ENCODE measurements at regions not wholly inside any gene's neighbourhood (a gene's known extent, or its start where the extent isn't known, plus 50 kb on each side); places are given as distances from the start of the nearest gene placed in this dataset.
"Not testable (repeated sequence)": the region's sequence is repeated elsewhere in the genome, so short reads cannot be mapped to it uniquely, and the experiment has no call there.

GRCh38 chr1:209101106-209101505 lies 482.4 kb upstream of the CAMK1G start:
- no peak for DNase-seq

GRCh38 chr1:209102120-209102519 lies 481.4 kb upstream of the CAMK1G start:
- DNase-seq: no peak

- no peak for DNase-seq
Measured at GRCh38 chr1:209102531-209102930, 481.0 kb upstream of the CAMK1G start.

- no peak for DNase-seq
Measured at GRCh38 chr1:209103092-209103491, 480.4 kb upstream of the CAMK1G start.

- DNase-seq: no peak
Measured at GRCh38 chr1:209104646-209105045, 478.9 kb upstream of the CAMK1G start.

- no peak for DNase-seq
Measured at GRCh38 chr1:209105701-209106100, 477.8 kb upstream of the CAMK1G start.

- no peak for DNase-seq
Measured at GRCh38 chr1:209106237-209106741, 477.2 kb upstream of the CAMK1G start.

- no peak for DNase-seq
Measured at GRCh38 chr1:209106861-209107260, 476.7 kb upstream of the CAMK1G start.

GRCh38 chr1:209107535-209107934 lies 476.0 kb upstream of the CAMK1G start:
- DNase-seq: no peak

- DNase-seq: no peak
Measured at GRCh38 chr1:209109001-209109785, 474.3 kb upstream of the CAMK1G start.

GRCh38 chr1:209113521-209113920 lies 470.0 kb upstream of the CAMK1G start:
- DNase-seq: no peak

GRCh38 chr1:209116705-209117104 lies 466.8 kb upstream of the CAMK1G start:
- no peak for DNase-seq

- DNase-seq: no peak
Measured at GRCh38 chr1:209123601-209124000, 459.9 kb upstream of the CAMK1G start.

- DNase-seq: not testable (repeated sequence)
Measured at GRCh38 chr1:209129091-209129490, 454.4 kb upstream of the CAMK1G start.

GRCh38 chr1:209130886-209131285 lies 452.6 kb upstream of the CAMK1G start:
- no peak for DNase-seq

GRCh38 chr1:209132736-209133467 lies 450.6 kb upstream of the CAMK1G start:
- DNase-seq: no peak

GRCh38 chr1:209134001-209134400 lies 449.5 kb upstream of the CAMK1G start:
- no peak for DNase-seq

GRCh38 chr1:209143916-209144315 lies 439.6 kb upstream of the CAMK1G start:
- no peak for DNase-seq

GRCh38 chr1:209150114-209150513 lies 433.4 kb upstream of the CAMK1G start:
- no peak for DNase-seq

GRCh38 chr1:209153411-209153810 lies 430.1 kb upstream of the CAMK1G start:
- DNase-seq: no peak

- DNase-seq: no peak
Measured at GRCh38 chr1:209154912-209155311, 428.6 kb upstream of the CAMK1G start.

GRCh38 chr1:209155546-209155945 lies 428.0 kb upstream of the CAMK1G start:
- DNase-seq: no peak

GRCh38 chr1:209156991-209157390 lies 426.5 kb upstream of the CAMK1G start:
- no peak for DNase-seq

- no peak for DNase-seq
Measured at GRCh38 chr1:209157546-209158249, 425.8 kb upstream of the CAMK1G start.

All from activated naive CD4-positive, alpha-beta T cell treated with Interleukin-2 at 50 U/mL for 16 hours (primary cell).